ENCODE measurements at regions not wholly inside any gene's neighbourhood (a gene's known extent, or its start where the extent isn't known, plus 50 kb on each side); places are given as distances from the start of the nearest gene placed in this dataset.

DNA sequence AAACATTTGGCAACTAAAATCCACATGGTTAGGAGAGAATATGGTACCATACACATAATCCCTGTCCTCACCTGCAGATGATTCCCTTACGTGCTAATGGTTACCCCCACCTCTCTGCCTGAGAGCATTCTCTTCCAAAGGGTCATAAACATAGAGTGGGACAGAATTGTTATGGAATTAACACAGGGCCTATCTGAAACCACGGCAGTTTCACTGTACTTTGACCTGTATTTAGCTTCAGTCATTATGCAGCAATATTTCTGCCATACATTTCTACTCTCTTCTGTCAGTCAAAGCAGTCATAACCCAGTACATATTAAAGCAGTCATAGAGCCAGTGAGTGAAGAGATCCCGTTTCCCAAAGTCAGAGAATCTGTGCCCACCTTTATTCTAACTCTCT is 1128.9 kb upstream of the NXPH2 start:
- TF ChIP-seq, protein P1, sequence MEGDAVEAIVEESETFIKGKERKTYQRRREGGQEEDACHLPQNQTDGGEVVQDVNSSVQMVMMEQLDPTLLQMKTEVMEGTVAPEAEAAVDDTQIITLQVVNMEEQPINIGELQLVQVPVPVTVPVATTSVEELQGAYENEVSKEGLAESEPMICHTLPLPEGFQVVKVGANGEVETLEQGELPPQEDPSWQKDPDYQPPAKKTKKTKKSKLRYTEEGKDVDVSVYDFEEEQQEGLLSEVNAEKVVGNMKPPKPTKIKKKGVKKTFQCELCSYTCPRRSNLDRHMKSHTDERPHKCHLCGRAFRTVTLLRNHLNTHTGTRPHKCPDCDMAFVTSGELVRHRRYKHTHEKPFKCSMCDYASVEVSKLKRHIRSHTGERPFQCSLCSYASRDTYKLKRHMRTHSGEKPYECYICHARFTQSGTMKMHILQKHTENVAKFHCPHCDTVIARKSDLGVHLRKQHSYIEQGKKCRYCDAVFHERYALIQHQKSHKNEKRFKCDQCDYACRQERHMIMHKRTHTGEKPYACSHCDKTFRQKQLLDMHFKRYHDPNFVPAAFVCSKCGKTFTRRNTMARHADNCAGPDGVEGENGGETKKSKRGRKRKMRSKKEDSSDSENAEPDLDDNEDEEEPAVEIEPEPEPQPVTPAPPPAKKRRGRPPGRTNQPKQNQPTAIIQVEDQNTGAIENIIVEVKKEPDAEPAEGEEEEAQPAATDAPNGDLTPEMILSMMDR (IDR thresholded peaks at IDR 0.05; ENCODE audit: insufficient read depth, low read length, poor library complexity, severe bottlenecking): no peak
- no peak for TF ChIP-seq EZH2phosphoT487 (conservative IDR thresholded peaks at IDR 0.05; ENCODE audit: low read length)
